Tibial nerve (tissue), 3 donors: ENCODE measurements at regions not wholly inside any gene's neighbourhood (a gene's known extent, or its start where the extent isn't known, plus 50 kb on each side); places are given as distances from the start of the nearest gene placed in this dataset.

Experiments used
- POLR2A ChIP-seq, 2 donors: fragments of 450-650 bp; IDR thresholded peaks; one replicate each; pipeline ENCODE4 v1.6.1; 2017; ENCODE audit warnings: antibody characterized with exemption in 2 of 2, mild to moderate bottlenecking in 2 of 2, moderate library complexity in 2 of 2
- TF ChIP-seq, protein P1 (sequence below), 5 experiments: fragments of 200-600 bp in 3 of 5; fragments of 450-650 bp in 2 of 5; sonication (generic) in 3 of 5; IDR thresholded peaks; one replicate each; pipeline ENCODE4 v1.5.1; 2016 to 2019; ENCODE audit warnings: antibody characterized with exemption in 5 of 5, mild to moderate bottlenecking in 3 of 5, moderate library complexity in 2 of 5

GRCh38 chr12:114852976-114853529 is 169.1 kb upstream of the TBX3 start:
- TF ChIP-seq, protein P1, sequence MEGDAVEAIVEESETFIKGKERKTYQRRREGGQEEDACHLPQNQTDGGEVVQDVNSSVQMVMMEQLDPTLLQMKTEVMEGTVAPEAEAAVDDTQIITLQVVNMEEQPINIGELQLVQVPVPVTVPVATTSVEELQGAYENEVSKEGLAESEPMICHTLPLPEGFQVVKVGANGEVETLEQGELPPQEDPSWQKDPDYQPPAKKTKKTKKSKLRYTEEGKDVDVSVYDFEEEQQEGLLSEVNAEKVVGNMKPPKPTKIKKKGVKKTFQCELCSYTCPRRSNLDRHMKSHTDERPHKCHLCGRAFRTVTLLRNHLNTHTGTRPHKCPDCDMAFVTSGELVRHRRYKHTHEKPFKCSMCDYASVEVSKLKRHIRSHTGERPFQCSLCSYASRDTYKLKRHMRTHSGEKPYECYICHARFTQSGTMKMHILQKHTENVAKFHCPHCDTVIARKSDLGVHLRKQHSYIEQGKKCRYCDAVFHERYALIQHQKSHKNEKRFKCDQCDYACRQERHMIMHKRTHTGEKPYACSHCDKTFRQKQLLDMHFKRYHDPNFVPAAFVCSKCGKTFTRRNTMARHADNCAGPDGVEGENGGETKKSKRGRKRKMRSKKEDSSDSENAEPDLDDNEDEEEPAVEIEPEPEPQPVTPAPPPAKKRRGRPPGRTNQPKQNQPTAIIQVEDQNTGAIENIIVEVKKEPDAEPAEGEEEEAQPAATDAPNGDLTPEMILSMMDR (IDR thresholded peaks at IDR 0.05): no peak
- TF ChIP-seq POLR2A (IDR thresholded peaks at IDR 0.05): no peak
